ENCODE measurements at regions not wholly inside any gene's neighbourhood (a gene's known extent, or its start where the extent isn't known, plus 50 kb on each side); places are given as distances from the start of the nearest gene placed in this dataset.

DNA sequence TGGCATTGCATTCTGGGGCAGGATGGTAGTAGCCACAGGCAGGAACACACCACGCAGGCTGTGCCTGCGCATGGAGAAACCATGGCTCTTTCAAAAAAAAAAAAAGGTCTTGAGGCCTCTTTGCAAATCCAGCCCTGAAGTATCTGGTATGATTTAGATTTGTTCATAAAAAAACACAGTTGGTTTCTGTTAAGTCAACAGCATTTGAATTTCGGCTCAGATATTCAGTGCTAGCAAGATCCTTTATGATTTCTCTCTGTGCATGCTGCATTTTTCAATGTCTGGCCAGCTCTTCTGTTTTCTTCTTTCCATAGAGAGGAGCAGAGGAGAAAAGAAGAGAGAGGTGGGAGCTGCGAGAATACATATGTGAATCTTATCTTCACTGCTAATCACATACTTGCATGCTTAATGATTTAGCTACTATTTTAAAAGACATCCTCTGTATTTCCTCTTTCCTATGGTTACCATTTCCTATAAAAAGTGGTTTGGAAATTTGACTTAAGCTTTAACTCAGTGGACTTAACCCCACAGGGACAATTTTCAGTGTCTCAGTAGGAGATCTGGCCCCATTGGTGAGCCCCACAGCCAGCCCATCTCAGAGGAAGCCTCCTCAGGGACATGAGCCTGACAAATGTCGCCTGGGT, 214.3 kb upstream of the APCDD1 start:
- Histone ChIP-seq H3K27ac (ENCODE audit: low read length) (no peak overlapping the region), H3K9me3 (ENCODE audit: low read length) (no peaks in the 10 kb centered on the region), H3K9ac (ENCODE audit: low read length) (no peak overlapping the region), H3K27me3 (ENCODE audit: insufficient read depth, low read depth, low read length) (no peaks in the 10 kb centered on the region), H3K4me3 (ENCODE audit: low read length) (no peak overlapping the region), H3K79me2 (replicated peaks; ENCODE audit: insufficient read depth, low read length) (no peaks in the 10 kb centered on the region), H3K36me3 (ENCODE audit: insufficient read depth, low read length) (no peaks in the 10 kb centered on the region), H3K9me2 (ENCODE audit: insufficient read depth, low read length) (no peaks in the 10 kb centered on the region), H4K20me1 (ENCODE audit: insufficient read depth) (no peaks in the 10 kb centered on the region), H3F3A (ENCODE audit: insufficient read depth, low read length, poor library complexity, severe bottlenecking) (no peaks in the 10 kb centered on the region), H3K4me2 (ENCODE audit: low read length) (no peak overlapping the region), H2AFZ (ENCODE audit: low read depth, low read length) (no peak overlapping the region)
- no peak for TF ChIP-seq TAF1 (IDR thresholded peaks at IDR 0.05; ENCODE audit: low read depth)
- TF ChIP-seq MXI1 (conservative IDR thresholded peaks at IDR 0.05; ENCODE audit: poor library complexity, severe bottlenecking) = no peak
- TF ChIP-seq EP300 (conservative IDR thresholded peaks at IDR 0.05; ENCODE audit: poor library complexity, severe bottlenecking) = no peak
- TF ChIP-seq EZH2 (IDR thresholded peaks at IDR 0.05; ENCODE audit: borderline replicate concordance, insufficient read depth, low read length, poor library complexity, severe bottlenecking) = no peak
- TF ChIP-seq SMC3 (conservative IDR thresholded peaks at IDR 0.05; ENCODE audit: poor library complexity) = no peak
- no peak for TF ChIP-seq POLR2AphosphoS5 (IDR thresholded peaks at IDR 0.05)
- TF ChIP-seq, protein P1, sequence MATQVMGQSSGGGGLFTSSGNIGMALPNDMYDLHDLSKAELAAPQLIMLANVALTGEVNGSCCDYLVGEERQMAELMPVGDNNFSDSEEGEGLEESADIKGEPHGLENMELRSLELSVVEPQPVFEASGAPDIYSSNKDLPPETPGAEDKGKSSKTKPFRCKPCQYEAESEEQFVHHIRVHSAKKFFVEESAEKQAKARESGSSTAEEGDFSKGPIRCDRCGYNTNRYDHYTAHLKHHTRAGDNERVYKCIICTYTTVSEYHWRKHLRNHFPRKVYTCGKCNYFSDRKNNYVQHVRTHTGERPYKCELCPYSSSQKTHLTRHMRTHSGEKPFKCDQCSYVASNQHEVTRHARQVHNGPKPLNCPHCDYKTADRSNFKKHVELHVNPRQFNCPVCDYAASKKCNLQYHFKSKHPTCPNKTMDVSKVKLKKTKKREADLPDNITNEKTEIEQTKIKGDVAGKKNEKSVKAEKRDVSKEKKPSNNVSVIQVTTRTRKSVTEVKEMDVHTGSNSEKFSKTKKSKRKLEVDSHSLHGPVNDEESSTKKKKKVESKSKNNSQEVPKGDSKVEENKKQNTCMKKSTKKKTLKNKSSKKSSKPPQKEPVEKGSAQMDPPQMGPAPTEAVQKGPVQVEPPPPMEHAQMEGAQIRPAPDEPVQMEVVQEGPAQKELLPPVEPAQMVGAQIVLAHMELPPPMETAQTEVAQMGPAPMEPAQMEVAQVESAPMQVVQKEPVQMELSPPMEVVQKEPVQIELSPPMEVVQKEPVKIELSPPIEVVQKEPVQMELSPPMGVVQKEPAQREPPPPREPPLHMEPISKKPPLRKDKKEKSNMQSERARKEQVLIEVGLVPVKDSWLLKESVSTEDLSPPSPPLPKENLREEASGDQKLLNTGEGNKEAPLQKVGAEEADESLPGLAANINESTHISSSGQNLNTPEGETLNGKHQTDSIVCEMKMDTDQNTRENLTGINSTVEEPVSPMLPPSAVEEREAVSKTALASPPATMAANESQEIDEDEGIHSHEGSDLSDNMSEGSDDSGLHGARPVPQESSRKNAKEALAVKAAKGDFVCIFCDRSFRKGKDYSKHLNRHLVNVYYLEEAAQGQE (IDR thresholded peaks at IDR 0.05; ENCODE audit: borderline replicate concordance) = no peak
- TF ChIP-seq RAD21 (conservative IDR thresholded peaks at IDR 0.05) = no peak
- TF ChIP-seq, protein P2, sequence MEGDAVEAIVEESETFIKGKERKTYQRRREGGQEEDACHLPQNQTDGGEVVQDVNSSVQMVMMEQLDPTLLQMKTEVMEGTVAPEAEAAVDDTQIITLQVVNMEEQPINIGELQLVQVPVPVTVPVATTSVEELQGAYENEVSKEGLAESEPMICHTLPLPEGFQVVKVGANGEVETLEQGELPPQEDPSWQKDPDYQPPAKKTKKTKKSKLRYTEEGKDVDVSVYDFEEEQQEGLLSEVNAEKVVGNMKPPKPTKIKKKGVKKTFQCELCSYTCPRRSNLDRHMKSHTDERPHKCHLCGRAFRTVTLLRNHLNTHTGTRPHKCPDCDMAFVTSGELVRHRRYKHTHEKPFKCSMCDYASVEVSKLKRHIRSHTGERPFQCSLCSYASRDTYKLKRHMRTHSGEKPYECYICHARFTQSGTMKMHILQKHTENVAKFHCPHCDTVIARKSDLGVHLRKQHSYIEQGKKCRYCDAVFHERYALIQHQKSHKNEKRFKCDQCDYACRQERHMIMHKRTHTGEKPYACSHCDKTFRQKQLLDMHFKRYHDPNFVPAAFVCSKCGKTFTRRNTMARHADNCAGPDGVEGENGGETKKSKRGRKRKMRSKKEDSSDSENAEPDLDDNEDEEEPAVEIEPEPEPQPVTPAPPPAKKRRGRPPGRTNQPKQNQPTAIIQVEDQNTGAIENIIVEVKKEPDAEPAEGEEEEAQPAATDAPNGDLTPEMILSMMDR (IDR thresholded peaks at IDR 0.05; ENCODE audit: poor library complexity, severe bottlenecking) = no peak

DNA sequence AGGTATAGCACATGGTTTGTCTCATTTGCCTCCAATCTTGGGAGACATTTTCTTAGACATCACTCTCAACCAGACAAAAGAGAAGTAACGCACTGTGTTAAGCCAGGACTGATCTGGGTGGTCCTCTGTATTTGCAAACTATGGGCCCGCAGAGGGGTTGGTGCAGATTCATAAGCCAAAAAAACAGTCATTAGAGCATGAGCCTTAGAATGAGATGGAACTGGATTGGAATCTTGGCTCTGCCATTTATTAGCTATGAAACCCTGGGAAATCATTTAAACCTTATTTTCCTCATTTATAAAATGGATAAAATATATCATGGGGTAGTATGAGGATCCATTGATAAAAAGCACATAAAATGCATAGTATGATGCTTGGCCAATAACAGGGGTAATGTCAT, 213.5 kb upstream of the APCDD1 start:
- H3K9ac ChIP-seq (ENCODE audit: low read length) = no peak overlapping the region
- no peaks in the 10 kb centered on the region for H3K79me2 ChIP-seq (replicated peaks; ENCODE audit: insufficient read depth, low read length)
- H3F3A ChIP-seq (ENCODE audit: insufficient read depth, low read length, poor library complexity, severe bottlenecking) = no peaks in the 10 kb centered on the region
- H3K27ac ChIP-seq (ENCODE audit: low read length) = no peak overlapping the region
- H3K27me3 ChIP-seq (ENCODE audit: insufficient read depth, low read depth, low read length) = no peaks in the 10 kb centered on the region
- no peaks in the 10 kb centered on the region for H4K20me1 ChIP-seq (ENCODE audit: insufficient read depth)
- no peaks in the 10 kb centered on the region for H3K9me2 ChIP-seq (ENCODE audit: insufficient read depth, low read length)
- no peak overlapping the region for H3K4me3 ChIP-seq (ENCODE audit: low read length)
- no peak overlapping the region for H2AFZ ChIP-seq (ENCODE audit: low read depth, low read length)
- TF ChIP-seq POLR2AphosphoS5 (IDR thresholded peaks at IDR 0.05) (no peak), EZH2 (IDR thresholded peaks at IDR 0.05; ENCODE audit: borderline replicate concordance, insufficient read depth, low read length, poor library complexity, severe bottlenecking) (no peak), MXI1 (conservative IDR thresholded peaks at IDR 0.05; ENCODE audit: poor library complexity, severe bottlenecking) (no peak), EP300 (conservative IDR thresholded peaks at IDR 0.05; ENCODE audit: poor library complexity, severe bottlenecking) (no peak), TAF1 (IDR thresholded peaks at IDR 0.05; ENCODE audit: low read depth) (no peak), SMC3 (conservative IDR thresholded peaks at IDR 0.05; ENCODE audit: poor library complexity) (no peak), RAD21 (conservative IDR thresholded peaks at IDR 0.05) (no peak)
- TF ChIP-seq, protein P1 (IDR thresholded peaks at IDR 0.05; ENCODE audit: borderline replicate concordance) = no peak
- TF ChIP-seq, protein P2 (IDR thresholded peaks at IDR 0.05; ENCODE audit: poor library complexity, severe bottlenecking) = no peak
- H3K4me2 ChIP-seq (ENCODE audit: low read length) = no peak overlapping the region
- no peaks in the 10 kb centered on the region for H3K36me3 ChIP-seq (ENCODE audit: insufficient read depth, low read length)
- H3K9me3 ChIP-seq (ENCODE audit: low read length) = no peaks in the 10 kb centered on the region
